ENCODE measurements at regions not wholly inside any gene's neighbourhood (a gene's known extent, or its start where the extent isn't known, plus 50 kb on each side); places are given as distances from the start of the nearest gene placed in this dataset.

- H3K4me3 ChIP-seq (ENCODE audit: low read length): no peak overlapping the region
- TF ChIP-seq, protein P1, sequence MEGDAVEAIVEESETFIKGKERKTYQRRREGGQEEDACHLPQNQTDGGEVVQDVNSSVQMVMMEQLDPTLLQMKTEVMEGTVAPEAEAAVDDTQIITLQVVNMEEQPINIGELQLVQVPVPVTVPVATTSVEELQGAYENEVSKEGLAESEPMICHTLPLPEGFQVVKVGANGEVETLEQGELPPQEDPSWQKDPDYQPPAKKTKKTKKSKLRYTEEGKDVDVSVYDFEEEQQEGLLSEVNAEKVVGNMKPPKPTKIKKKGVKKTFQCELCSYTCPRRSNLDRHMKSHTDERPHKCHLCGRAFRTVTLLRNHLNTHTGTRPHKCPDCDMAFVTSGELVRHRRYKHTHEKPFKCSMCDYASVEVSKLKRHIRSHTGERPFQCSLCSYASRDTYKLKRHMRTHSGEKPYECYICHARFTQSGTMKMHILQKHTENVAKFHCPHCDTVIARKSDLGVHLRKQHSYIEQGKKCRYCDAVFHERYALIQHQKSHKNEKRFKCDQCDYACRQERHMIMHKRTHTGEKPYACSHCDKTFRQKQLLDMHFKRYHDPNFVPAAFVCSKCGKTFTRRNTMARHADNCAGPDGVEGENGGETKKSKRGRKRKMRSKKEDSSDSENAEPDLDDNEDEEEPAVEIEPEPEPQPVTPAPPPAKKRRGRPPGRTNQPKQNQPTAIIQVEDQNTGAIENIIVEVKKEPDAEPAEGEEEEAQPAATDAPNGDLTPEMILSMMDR (IDR thresholded peaks at IDR 0.05; ENCODE audit: insufficient read depth, low read depth, low read length, missing control alignments): no peak
- no peak for DNase-seq (ENCODE audit: low read depth)
Observed at GRCh38 chr4:17398805-17399204, 113.1 kb downstream of the QDPR start.

DNA sequence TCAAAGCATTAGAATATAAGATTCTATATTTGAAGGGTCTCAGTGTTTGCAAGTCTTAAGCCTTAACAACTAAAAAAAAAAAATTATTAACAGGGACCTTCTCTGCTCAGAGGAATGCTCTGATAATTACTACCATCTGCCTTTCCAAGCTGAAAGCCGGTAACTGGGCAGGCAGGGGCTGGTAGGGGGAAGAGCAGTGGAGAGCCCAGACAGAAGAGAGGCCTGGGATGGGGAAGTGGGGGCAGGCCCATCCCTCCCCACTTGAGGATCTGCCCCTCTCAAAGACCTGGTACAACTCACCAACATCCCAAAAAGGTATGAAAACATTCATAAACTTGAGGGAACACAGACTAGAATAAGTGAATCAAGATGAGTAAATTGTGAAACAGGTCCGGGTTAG, 113.9 kb downstream of the QDPR start:
- no peak for DNase-seq (ENCODE audit: low read depth)
- no peak overlapping the region for H3K4me3 ChIP-seq (ENCODE audit: low read length)
- TF ChIP-seq, protein P1 (IDR thresholded peaks at IDR 0.05; ENCODE audit: insufficient read depth, low read depth, low read length, missing control alignments): no peak

DNA sequence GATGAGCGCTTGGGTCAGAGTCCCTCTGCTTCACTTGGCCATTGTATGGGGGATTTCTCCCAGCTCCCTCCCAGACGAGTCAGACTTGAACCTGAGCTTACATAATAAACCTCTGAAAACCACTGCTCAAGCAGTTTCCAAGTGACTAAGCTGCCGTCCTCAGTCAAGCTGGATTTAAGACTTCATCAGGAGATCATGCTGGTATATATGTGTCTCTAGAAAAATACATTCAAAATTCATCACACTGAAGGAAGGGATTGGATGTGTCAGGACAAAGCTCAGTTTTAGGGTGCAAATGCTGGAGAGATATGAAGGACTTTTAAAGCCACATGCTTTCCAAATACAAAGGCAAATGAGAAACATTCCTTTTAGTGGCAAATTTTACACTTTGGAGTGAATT, 114.3 kb downstream of the QDPR start:
- TF ChIP-seq, protein P1 (IDR thresholded peaks at IDR 0.05; ENCODE audit: insufficient read depth, low read depth, low read length, missing control alignments): no peak
- H3K4me3 ChIP-seq (ENCODE audit: low read length): no peak overlapping the region
- DNase-seq (ENCODE audit: low read depth): no peak

- TF ChIP-seq, protein P1 (IDR thresholded peaks at IDR 0.05; ENCODE audit: insufficient read depth, low read depth, low read length, missing control alignments): no peak
- H3K4me3 ChIP-seq (ENCODE audit: low read length): no peak overlapping the region
- DNase-seq (ENCODE audit: low read depth): peak; percentile 18
Observed at GRCh38 chr4:17385403-17385802, 126.5 kb downstream of the QDPR start.

DNA sequence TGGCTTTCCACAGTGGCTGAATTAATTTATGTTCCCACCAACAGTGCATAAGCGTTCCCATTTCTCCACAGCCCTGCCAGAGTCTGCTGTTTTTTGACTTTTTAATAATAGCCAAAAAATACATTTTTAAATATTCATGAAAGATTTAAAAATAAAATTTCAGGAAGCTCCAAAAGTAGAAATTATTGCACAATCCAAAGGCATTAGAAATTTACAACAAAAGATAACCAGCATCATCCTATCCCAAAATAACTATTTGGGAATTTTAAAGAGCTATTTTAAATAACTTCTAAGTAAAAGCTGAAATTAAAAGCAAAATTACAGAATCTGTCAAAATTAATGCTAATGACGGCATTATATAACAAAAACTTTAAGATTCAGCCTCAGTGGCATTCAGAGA, 131.5 kb downstream of the QDPR start:
- no peak for DNase-seq (ENCODE audit: low read depth)
- TF ChIP-seq, protein P1 (IDR thresholded peaks at IDR 0.05; ENCODE audit: insufficient read depth, low read depth, low read length, missing control alignments): no peak
- no peak overlapping the region for H3K4me3 ChIP-seq (ENCODE audit: low read length)

DNA sequence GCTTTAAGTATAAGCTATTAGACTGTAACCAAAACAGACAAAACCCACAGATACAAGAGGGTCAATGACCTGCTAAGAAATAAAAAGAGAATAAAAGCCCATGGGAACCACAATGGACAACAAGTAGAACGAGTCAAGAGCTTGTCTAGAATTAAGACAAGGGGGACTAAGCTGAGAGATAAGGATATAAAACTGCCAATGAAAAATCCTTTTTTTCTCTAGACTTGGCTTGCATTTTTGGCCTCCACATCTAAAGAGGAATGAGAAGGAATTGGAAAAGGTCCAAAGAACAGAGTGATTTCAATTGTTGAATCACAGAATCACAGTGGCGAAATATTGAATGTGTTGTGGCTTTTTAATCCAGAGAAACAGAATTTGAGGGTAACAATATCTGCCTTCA, 135.7 kb downstream of the QDPR start:
- H3K4me3 ChIP-seq (ENCODE audit: low read length): no peak overlapping the region
- no peak for DNase-seq (ENCODE audit: low read depth)
- TF ChIP-seq, protein P1 (IDR thresholded peaks at IDR 0.05; ENCODE audit: insufficient read depth, low read depth, low read length, missing control alignments): no peak

DNA sequence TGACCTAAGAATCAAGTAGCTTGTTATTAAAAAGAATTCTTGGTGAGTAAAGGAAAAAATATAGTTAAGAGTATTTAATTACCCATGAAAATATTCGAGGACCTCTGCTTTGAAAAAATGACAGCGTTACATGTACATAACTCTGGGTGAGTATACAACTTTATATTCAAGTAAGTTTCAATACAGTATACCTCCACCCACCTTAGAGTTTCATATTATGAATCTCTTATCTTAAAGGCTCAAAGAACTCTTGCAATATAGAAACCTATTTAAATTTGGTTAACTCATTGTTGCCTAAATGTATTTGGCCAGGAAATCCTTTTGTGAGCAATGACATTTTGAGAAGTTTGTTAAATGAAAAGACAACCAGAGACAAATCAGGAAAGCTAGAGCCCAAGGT, 138.2 kb downstream of the QDPR start:
- DNase-seq (ENCODE audit: low read depth): no peak
- H3K4me3 ChIP-seq (ENCODE audit: low read length): no peak overlapping the region
- TF ChIP-seq, protein P1 (IDR thresholded peaks at IDR 0.05; ENCODE audit: insufficient read depth, low read depth, low read length, missing control alignments): no peak
